ENCODE measurements at regions not wholly inside any gene's neighbourhood (a gene's known extent, or its start where the extent isn't known, plus 50 kb on each side); places are given as distances from the start of the nearest gene placed in this dataset.

DNA sequence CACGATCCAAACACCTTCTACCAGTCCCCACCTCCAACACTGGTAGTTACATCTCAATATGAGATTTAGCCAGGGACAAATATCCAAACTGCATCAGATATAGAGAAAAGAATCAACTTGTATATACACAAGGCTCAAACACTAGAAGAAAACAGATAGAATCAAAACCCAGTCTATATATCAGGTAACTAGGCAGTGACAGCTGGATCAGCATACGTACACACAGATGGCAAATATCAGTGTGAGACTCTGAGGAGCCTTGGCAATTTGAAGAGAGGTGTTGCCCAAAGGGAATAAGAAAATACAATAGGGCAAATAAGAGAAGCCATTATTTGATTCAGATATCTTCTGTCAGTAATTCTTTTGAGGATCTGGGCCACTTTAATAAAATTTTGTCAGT is 951.3 kb upstream of the CHORDC1 start:
- no peaks in the 10 kb centered on the region for H3K27me3 ChIP-seq (ENCODE audit: control insufficient read depth, insufficient read depth, low read length)
- no peak overlapping the region for H4K5ac ChIP-seq (ENCODE audit: low read depth, low read length)
- no peak overlapping the region for H3K4me3 ChIP-seq (ENCODE audit: insufficient read depth, low read depth, low read length)
- no peak for ATAC-seq (ENCODE audit: low read depth)
- H3K36me3 ChIP-seq (ENCODE audit: control insufficient read depth, insufficient read depth, low read length) = no peaks in the 10 kb centered on the region
- 40% methylated on average over 1 of the region's 2 CpGs; no CpG with 5 or more reads in 1 of the 2 experiments for WGBS, 2 experiments (ENCODE audit: extremely low coverage in 2 of 2, insufficient read length in 1 of 2)
- H4K8ac ChIP-seq (ENCODE audit: low read depth in 2 of 2, low read length in 2 of 2) = no peak overlapping the region
- ChIA-PET POLR2A (ENCODE audit: unreplicated experiment) (no interaction called here), CTCF (interaction anchor here (1.5 kb wide), 1 partner anchor 10 kb away, joined by 6 read pairs; no protein-coding TSS in a partner anchor)
- H2BK5ac ChIP-seq (ENCODE audit: low read depth, low read length, poor library complexity, severe bottlenecking) = no peak overlapping the region
- intact Hi-C loops (cut with micrococcal nuclease) = no loop called here
- dilution Hi-C loops (cut with HindIII; ENCODE audit: low sequenced_read_pairs, unreplicated experiment) = no loop called here
- H3K27ac ChIP-seq (ENCODE audit: insufficient read depth, low read length) = no peak overlapping the region
- H3K4me1 ChIP-seq (ENCODE audit: control insufficient read depth, insufficient read depth, low read length) = no peaks in the 10 kb centered on the region
- no peak for DNase-seq
- no peaks in the 10 kb centered on the region for H3K9me3 ChIP-seq (ENCODE audit: control insufficient read depth, insufficient read depth, low read length)
- no peak overlapping the region for H3K4me2 ChIP-seq (ENCODE audit: low read depth, low read length)
- no peak overlapping the region for H2BK120ac ChIP-seq (ENCODE audit: low read depth, low read length)
- no peak overlapping the region for H2BK20ac ChIP-seq (ENCODE audit: low read depth, low read length)
- H3K9me1 ChIP-seq (ENCODE audit: insufficient read depth, low read length) = no peaks in the 10 kb centered on the region
- no peak overlapping the region for H3K14ac ChIP-seq (replicated peaks; ENCODE audit: low read depth, low read length)
- no peak overlapping the region for H3K23ac ChIP-seq (ENCODE audit: low read depth, low read length)
- H3K4ac ChIP-seq (ENCODE audit: low read depth, low read length) = no peak overlapping the region
- H2AK9ac ChIP-seq (replicated peaks; ENCODE audit: low read depth, low read length, poor library complexity) = no peak overlapping the region
- TF ChIP-seq, protein P1, sequence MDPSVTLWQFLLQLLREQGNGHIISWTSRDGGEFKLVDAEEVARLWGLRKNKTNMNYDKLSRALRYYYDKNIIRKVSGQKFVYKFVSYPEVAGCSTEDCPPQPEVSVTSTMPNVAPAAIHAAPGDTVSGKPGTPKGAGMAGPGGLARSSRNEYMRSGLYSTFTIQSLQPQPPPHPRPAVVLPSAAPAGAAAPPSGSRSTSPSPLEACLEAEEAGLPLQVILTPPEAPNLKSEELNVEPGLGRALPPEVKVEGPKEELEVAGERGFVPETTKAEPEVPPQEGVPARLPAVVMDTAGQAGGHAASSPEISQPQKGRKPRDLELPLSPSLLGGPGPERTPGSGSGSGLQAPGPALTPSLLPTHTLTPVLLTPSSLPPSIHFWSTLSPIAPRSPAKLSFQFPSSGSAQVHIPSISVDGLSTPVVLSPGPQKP (IDR thresholded peaks at IDR 0.05; ENCODE audit: borderline replicate concordance, low read depth, low read length) = no peak
- no peak for TF ChIP-seq BHLHE40 (IDR thresholded peaks at IDR 0.05; ENCODE audit: low read depth, low read length)
- no peak for TF ChIP-seq CEBPB (IDR thresholded peaks at IDR 0.05; ENCODE audit: low read depth, low read length)
- TF ChIP-seq CTCF (conservative IDR thresholded peaks at IDR 0.05; ENCODE audit: low read depth, low read length) = no peak
- TF ChIP-seq FOS (IDR thresholded peaks at IDR 0.05; ENCODE audit: low read depth, low read length) = no peak
- TF ChIP-seq RCOR1 (IDR thresholded peaks at IDR 0.05; ENCODE audit: insufficient replicate concordance, low read length) = no peak
- no peak for TF ChIP-seq CHD1 (IDR thresholded peaks at IDR 0.05; ENCODE audit: low read depth, low read length)
- TF ChIP-seq SMC3 (IDR thresholded peaks at IDR 0.05; ENCODE audit: low read depth, low read length) = no peak
- no peak for TF ChIP-seq MAFK (IDR thresholded peaks at IDR 0.05; ENCODE audit: low read depth, low read length)
- no peak for TF ChIP-seq POLR2A (IDR thresholded peaks at IDR 0.05; ENCODE audit: low read depth, low read length)
- H3K9ac ChIP-seq (ENCODE audit: low read depth, low read length) = no peak overlapping the region
- in situ Hi-C loops (cut with MboI; ENCODE audit: low sequenced_read_pairs) = no loop called here
- no peak overlapping the region for H3K56ac ChIP-seq (ENCODE audit: extremely low read depth, insufficient read depth, low read length)
- H3K18ac ChIP-seq (ENCODE audit: low read depth, low read length) = no peak overlapping the region
- H4K91ac ChIP-seq (ENCODE audit: insufficient read depth, low read depth, low read length) = no peak overlapping the region
- H2AK5ac ChIP-seq (ENCODE audit: low read depth, low read length) = no peak overlapping the region
- H2BK15ac ChIP-seq (ENCODE audit: low read depth, low read length) = no peak overlapping the region
- H3K79me1 ChIP-seq (ENCODE audit: low read depth in 1 of 2, low read length in 2 of 2) = no peaks in the 10 kb centered on the region
- no peaks in the 10 kb centered on the region for H4K20me1 ChIP-seq (ENCODE audit: insufficient read depth, low read length)
- no TSS peak for BruUV-seq (replicated peaks)
- no peak overlapping the region for H2AFZ ChIP-seq (replicated peaks; ENCODE audit: low read length, poor library complexity)

Measured in IMR-90 (cell line).